ENCODE measurements at regions not wholly inside any gene's neighbourhood (a gene's known extent, or its start where the extent isn't known, plus 50 kb on each side); places are given as distances from the start of the nearest gene placed in this dataset.

DNA sequence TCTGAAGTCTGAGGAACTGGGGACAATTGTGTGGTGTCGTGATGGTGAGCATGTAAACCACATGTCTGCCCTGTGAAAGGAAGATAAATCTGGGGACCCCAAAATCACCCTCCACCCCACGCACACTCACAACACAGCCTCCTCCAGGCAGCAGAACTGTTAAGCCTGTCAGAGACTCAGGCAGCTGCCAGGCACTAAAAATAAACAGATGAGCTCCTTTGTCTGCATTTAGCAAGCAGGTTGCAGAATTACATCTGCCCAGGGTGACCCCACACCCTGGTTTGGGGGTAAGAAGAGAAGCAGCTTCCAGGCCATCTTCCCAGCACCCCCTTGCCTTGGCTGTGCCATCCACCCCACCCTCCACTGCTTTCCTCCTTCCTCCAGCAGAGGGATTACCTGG is 119.1 kb upstream of the RUNX3 start:
- Histone ChIP-seq H3K9ac (ENCODE audit: low read depth in 1 of 2, low read length in 2 of 2) (no peak overlapping the region), H3K4me3 (ENCODE audit: low read length in 2 of 2) (no peak overlapping the region), H3K27ac (ENCODE audit: low read depth in 2 of 2, low read length in 2 of 2) (no peak overlapping the region), H3K36me3 (ENCODE audit: control insufficient read depth in 2 of 2, insufficient read depth in 2 of 2, low read length in 2 of 2) (no peaks in the 10 kb centered on the region), H3K4me1 (ENCODE audit: control insufficient read depth in 2 of 2, insufficient read depth in 2 of 2, low read length in 2 of 2) (no peaks in the 10 kb centered on the region), H3K27me3 (ENCODE audit: control insufficient read depth in 2 of 2, insufficient read depth in 2 of 2, low read length in 2 of 2) (peaks cover 0 to 3% of the 10 kb centered on the region in 2 donors), H3K9me3 (ENCODE audit: control insufficient read depth in 2 of 2, low read length in 2 of 2) (no peaks in the 10 kb centered on the region)

DNA sequence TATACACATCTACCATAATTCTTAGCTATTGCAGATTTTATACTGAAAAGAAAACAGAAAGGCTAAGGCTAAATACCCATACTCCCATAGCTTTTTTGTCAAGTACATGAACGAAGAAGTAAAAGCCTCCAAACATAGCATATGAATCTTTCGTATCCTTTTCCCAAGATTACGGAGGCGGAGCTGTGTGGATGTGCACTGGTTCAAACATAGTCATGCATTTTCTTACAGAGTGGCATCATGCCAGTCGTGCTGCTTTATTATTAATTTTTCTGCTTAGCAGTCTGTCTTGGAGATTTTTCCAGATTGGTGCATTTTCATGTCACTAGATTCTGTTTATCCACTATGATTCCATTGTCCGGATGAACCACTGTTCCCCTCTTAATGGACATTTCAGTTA is 118.7 kb upstream of the RUNX3 start:
- Histone ChIP-seq H3K9ac (ENCODE audit: low read depth in 1 of 2, low read length in 2 of 2) (no peak overlapping the region), H3K9me3 (ENCODE audit: control insufficient read depth in 2 of 2, low read length in 2 of 2) (no peaks in the 10 kb centered on the region), H3K4me1 (ENCODE audit: control insufficient read depth in 2 of 2, insufficient read depth in 2 of 2, low read length in 2 of 2) (no peaks in the 10 kb centered on the region), H3K27me3 (ENCODE audit: control insufficient read depth in 2 of 2, insufficient read depth in 2 of 2, low read length in 2 of 2) (peaks cover 0 to 3% of the 10 kb centered on the region in 2 donors), H3K36me3 (ENCODE audit: control insufficient read depth in 2 of 2, insufficient read depth in 2 of 2, low read length in 2 of 2) (no peaks in the 10 kb centered on the region), H3K27ac (ENCODE audit: low read depth in 2 of 2, low read length in 2 of 2) (no peak overlapping the region), H3K4me3 (ENCODE audit: low read length in 2 of 2) (no peak overlapping the region)

DNA sequence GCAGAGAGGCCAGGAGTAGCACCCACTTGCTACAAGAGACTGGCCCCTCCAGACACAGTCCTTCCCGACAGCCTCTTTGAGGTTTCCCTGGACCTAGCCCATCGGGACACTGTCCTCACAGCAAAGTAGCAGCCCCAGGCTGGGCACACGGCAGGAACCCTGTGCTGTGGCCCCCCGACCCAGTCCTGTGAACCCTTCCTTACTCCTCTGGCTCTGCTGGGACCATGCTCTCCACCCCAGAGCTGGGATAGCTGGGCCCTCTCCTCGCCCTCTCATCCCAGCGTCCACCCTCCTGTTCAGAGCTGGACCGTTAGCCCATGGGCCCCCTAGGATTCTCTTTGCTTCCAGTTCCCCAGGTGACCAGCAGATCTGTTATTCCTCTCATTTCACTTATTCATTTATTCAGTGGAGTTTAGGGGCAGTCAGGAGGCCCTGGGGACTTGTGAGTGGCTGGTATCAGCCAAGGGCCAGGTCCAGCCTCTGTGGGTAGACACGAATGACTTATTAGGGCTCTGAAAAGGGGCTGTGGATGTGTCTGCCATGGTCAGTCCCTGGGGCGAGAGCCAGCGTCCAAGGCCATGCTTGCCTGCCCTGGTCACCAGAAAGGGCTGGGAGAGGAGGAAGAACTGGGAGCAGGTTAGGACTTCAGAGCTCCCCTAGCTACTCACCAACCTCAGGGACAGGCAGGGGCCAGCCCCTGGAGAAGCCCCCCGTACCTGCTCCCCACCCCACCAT is 117.6 kb upstream of the RUNX3 start:
- peaks cover 0 to 1% of the 10 kb centered on the region in 2 donors for H3K27me3 ChIP-seq (ENCODE audit: control insufficient read depth in 2 of 2, insufficient read depth in 2 of 2, low read length in 2 of 2)
- H3K36me3 ChIP-seq (ENCODE audit: control insufficient read depth in 2 of 2, insufficient read depth in 2 of 2, low read length in 2 of 2) = no peaks in the 10 kb centered on the region
- no peak overlapping the region for H3K4me3 ChIP-seq (ENCODE audit: low read length in 2 of 2)
- no peaks in the 10 kb centered on the region for H3K4me1 ChIP-seq (ENCODE audit: control insufficient read depth in 2 of 2, insufficient read depth in 2 of 2, low read length in 2 of 2)
- no peak overlapping the region for H3K9ac ChIP-seq (ENCODE audit: low read depth in 1 of 2, low read length in 2 of 2)
- no peaks in the 10 kb centered on the region for H3K9me3 ChIP-seq (ENCODE audit: control insufficient read depth in 2 of 2, low read length in 2 of 2)
- H3K27ac ChIP-seq (ENCODE audit: low read depth in 2 of 2, low read length in 2 of 2) = no peak overlapping the region

GRCh38 chr1:25046194-25046532 is 116.1 kb upstream of the RUNX3 start:
- Histone ChIP-seq H3K4me1 (ENCODE audit: control insufficient read depth in 2 of 2, insufficient read depth in 2 of 2, low read length in 2 of 2) (no peaks in the 10 kb centered on the region), H3K27ac (ENCODE audit: low read depth in 2 of 2, low read length in 2 of 2) (no peak overlapping the region)

DNA sequence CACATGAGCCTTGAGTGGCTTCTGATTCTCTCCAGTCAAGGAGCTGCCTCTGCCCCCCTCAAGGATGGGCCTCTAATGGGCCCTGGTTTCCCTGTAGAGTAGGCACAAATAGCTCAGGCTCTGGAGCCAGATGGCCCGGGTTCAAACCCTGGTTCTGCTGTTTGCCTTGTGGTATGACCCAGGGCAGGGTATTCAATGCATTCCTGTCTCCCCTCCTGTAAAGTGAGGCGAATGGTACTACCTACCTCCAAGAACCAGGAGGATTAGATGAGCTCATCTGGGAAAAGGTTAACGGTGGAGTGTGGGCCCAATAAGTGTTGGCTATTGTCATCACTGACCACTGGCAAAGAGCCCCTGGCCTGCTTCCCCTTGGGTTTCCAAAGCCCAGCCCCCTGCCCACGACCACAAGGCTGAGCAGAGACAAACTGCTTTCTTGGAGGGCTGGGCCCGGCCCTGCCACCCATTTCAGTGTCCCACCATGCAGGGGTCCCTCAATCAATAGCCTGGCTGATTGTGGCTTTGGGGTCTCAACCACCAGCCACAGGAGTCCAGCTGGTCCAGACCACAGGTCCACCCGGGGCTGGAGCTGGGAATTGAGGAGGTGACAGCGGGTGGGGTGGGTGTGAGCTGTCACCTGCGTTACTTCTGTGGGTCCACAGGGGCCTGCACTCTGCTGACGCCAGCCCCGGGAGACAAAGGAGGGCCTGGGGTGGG is 115.6 kb upstream of the RUNX3 start:
- H3K36me3 ChIP-seq (ENCODE audit: control insufficient read depth in 2 of 2, insufficient read depth in 2 of 2, low read length in 2 of 2) = no peaks in the 10 kb centered on the region
- H3K4me1 ChIP-seq (ENCODE audit: control insufficient read depth in 2 of 2, insufficient read depth in 2 of 2, low read length in 2 of 2) = no peaks in the 10 kb centered on the region
- H3K27me3 ChIP-seq (ENCODE audit: control insufficient read depth in 2 of 2, insufficient read depth in 2 of 2, low read length in 2 of 2) = peaks cover 1 to 3% of the 10 kb centered on the region in 2 donors
- no peaks in the 10 kb centered on the region for H3K9me3 ChIP-seq (ENCODE audit: control insufficient read depth in 2 of 2, low read length in 2 of 2)
- H3K4me3 ChIP-seq (ENCODE audit: low read length in 2 of 2) = no peak overlapping the region
- no peak overlapping the region for H3K9ac ChIP-seq (ENCODE audit: low read depth in 1 of 2, low read length in 2 of 2)
- H3K27ac ChIP-seq (ENCODE audit: low read depth in 2 of 2, low read length in 2 of 2) = no peak overlapping the region

More at GRCh38 chr1:25046194-25046532, 116.1 kb upstream of the RUNX3 start:
- Histone ChIP-seq H3K27me3 (ENCODE audit: control insufficient read depth in 2 of 2, insufficient read depth in 2 of 2, low read length in 2 of 2) (peaks cover 1 to 2% of the 10 kb centered on the region in 2 donors), H3K36me3 (ENCODE audit: control insufficient read depth in 2 of 2, insufficient read depth in 2 of 2, low read length in 2 of 2) (no peaks in the 10 kb centered on the region), H3K9me3 (ENCODE audit: control insufficient read depth in 2 of 2, low read length in 2 of 2) (no peaks in the 10 kb centered on the region), H3K9ac (ENCODE audit: low read depth in 1 of 2, low read length in 2 of 2) (no peak overlapping the region), H3K4me3 (ENCODE audit: low read length in 2 of 2) (no peak overlapping the region)

DNA sequence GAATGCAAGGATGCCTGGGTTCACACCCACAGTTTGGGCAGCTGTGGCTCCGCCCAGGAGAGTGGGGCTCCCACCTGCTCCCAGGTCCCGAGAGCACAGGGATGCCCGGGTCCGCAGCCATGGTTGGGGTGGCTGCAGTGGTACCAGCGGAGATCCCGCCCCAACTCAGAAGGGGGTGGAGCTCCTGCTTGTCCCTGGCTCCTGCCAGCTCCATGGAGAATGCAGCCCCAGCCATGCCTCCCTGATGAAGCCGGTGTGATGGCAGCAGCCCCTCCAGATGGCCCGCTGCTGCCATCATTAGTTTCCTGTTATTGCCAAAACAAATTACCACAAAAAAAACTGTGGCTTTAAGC is 113.1 kb upstream of the RUNX3 start:
- no peaks in the 10 kb centered on the region for H3K9me3 ChIP-seq (ENCODE audit: control insufficient read depth in 2 of 2, low read length in 2 of 2)
- H3K4me3 ChIP-seq (ENCODE audit: low read length in 2 of 2) = no peak overlapping the region
- H3K36me3 ChIP-seq (ENCODE audit: control insufficient read depth in 2 of 2, insufficient read depth in 2 of 2, low read length in 2 of 2) = no peaks in the 10 kb centered on the region
- no peak overlapping the region for H3K27ac ChIP-seq (ENCODE audit: low read depth in 2 of 2, low read length in 2 of 2)
- H3K9ac ChIP-seq (ENCODE audit: low read depth in 1 of 2, low read length in 2 of 2) = no peak overlapping the region
- peaks cover 1 to 3% of the 10 kb centered on the region in 2 donors for H3K27me3 ChIP-seq (ENCODE audit: control insufficient read depth in 2 of 2, insufficient read depth in 2 of 2, low read length in 2 of 2)
- no peaks in the 10 kb centered on the region for H3K4me1 ChIP-seq (ENCODE audit: control insufficient read depth in 2 of 2, insufficient read depth in 2 of 2, low read length in 2 of 2)

DNA sequence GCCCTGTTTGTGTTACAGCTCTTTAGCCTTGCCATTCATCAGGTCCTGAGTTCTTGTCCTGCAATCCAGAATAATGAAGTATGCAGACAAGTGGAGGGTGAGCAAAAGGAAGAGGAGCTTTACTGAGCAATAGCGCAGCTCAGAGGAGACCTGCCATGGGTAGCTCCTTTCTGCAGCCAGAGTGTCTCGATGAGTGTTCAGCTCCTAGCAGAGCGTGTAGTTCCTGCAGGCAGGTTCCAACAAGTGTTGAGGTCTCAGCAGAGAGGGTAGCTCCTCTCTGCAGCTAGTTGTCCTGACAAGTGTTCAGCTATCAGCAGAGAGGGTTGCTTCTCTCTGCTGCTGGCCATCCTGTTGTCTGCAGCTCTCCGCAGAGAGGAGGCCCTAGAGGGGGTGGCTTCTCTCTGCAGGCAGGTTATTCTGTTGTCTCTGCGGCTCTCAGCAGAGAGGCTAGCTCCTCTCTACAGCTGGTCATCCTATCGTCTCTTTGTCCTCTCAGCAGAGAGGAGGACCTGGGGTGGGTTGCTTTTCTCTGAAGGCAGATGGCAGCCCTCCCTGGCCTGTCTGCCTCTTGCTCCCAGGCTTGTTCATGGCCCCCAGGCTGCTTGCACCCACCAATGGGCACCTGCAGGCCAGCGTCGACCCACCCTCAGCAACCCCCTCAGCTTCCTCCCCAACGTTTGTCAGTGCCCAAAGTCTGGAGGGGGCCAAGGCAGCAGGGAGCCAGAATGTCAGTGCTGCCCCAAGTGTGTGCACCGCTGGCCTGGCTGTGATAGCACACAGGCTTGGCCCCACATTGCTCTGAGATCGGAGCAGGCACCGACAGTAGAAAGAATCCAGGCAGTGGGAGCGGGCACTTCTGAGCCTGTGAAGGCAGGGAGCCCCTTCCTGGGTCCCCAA is 112.5 kb upstream of the RUNX3 start:
- H3K27ac ChIP-seq (ENCODE audit: low read depth in 2 of 2, low read length in 2 of 2) = no peak overlapping the region
- H3K9ac ChIP-seq (ENCODE audit: low read depth in 1 of 2, low read length in 2 of 2) = no peak overlapping the region
- no peaks in the 10 kb centered on the region for H3K4me1 ChIP-seq (ENCODE audit: control insufficient read depth in 2 of 2, insufficient read depth in 2 of 2, low read length in 2 of 2)
- H3K27me3 ChIP-seq (ENCODE audit: control insufficient read depth in 2 of 2, insufficient read depth in 2 of 2, low read length in 2 of 2) = peaks cover 1 to 3% of the 10 kb centered on the region in 2 donors
- no peaks in the 10 kb centered on the region for H3K36me3 ChIP-seq (ENCODE audit: control insufficient read depth in 2 of 2, insufficient read depth in 2 of 2, low read length in 2 of 2)
- no peaks in the 10 kb centered on the region for H3K9me3 ChIP-seq (ENCODE audit: control insufficient read depth in 2 of 2, low read length in 2 of 2)
- no peak overlapping the region for H3K4me3 ChIP-seq (ENCODE audit: low read length in 2 of 2)

DNA sequence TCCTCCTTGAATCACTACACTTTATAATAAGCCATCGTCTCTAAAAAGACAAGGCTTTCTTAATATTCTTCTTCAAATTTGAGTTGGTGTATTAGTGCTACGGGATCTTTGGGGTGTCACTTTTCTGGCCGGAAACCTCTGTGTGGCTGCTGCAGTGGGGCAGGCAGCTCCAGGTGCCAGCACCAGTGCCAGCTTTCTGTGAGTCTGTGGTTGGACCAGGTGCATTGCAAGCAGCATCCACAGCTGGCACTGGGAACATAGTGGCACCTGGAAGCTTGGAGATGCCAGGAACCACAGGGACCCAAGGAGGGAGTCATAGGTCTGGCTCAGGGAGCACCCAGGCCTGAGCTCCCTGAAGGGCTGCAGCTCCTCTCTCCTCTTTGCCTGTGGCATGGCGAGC is 111.8 kb upstream of the RUNX3 start:
- Histone ChIP-seq H3K27ac (ENCODE audit: low read depth in 2 of 2, low read length in 2 of 2) (no peak overlapping the region), H3K36me3 (ENCODE audit: control insufficient read depth in 2 of 2, insufficient read depth in 2 of 2, low read length in 2 of 2) (no peaks in the 10 kb centered on the region), H3K27me3 (ENCODE audit: control insufficient read depth in 2 of 2, insufficient read depth in 2 of 2, low read length in 2 of 2) (peaks cover 1 to 3% of the 10 kb centered on the region in 2 donors), H3K9me3 (ENCODE audit: control insufficient read depth in 2 of 2, low read length in 2 of 2) (no peaks in the 10 kb centered on the region), H3K4me3 (ENCODE audit: low read length in 2 of 2) (no peak overlapping the region), H3K9ac (ENCODE audit: low read depth in 1 of 2, low read length in 2 of 2) (no peak overlapping the region), H3K4me1 (ENCODE audit: control insufficient read depth in 2 of 2, insufficient read depth in 2 of 2, low read length in 2 of 2) (no peaks in the 10 kb centered on the region)

- Histone ChIP-seq H3K4me1 (ENCODE audit: control insufficient read depth in 2 of 2, insufficient read depth in 2 of 2, low read length in 2 of 2) (no peaks in the 10 kb centered on the region), H3K27me3 (ENCODE audit: control insufficient read depth in 2 of 2, insufficient read depth in 2 of 2, low read length in 2 of 2) (peaks cover 1 to 3% of the 10 kb centered on the region in 2 donors), H3K9me3 (ENCODE audit: control insufficient read depth in 2 of 2, low read length in 2 of 2) (no peaks in the 10 kb centered on the region), H3K27ac (ENCODE audit: low read depth in 2 of 2, low read length in 2 of 2) (no peak overlapping the region), H3K9ac (ENCODE audit: low read depth in 1 of 2, low read length in 2 of 2) (no peak overlapping the region), H3K36me3 (ENCODE audit: control insufficient read depth in 2 of 2, insufficient read depth in 2 of 2, low read length in 2 of 2) (no peaks in the 10 kb centered on the region), H3K4me3 (ENCODE audit: low read length in 2 of 2) (no peak overlapping the region)
Observed at GRCh38 chr1:25040122-25040685, 110.1 kb upstream of the RUNX3 start.

GRCh38 chr1:25039229-25039628 is 109.2 kb upstream of the RUNX3 start:
- H3K9ac ChIP-seq (ENCODE audit: low read depth in 1 of 2, low read length in 2 of 2) = no peak overlapping the region
- H3K27ac ChIP-seq (ENCODE audit: low read depth in 2 of 2, low read length in 2 of 2) = no peak overlapping the region
- H3K36me3 ChIP-seq (ENCODE audit: control insufficient read depth in 2 of 2, insufficient read depth in 2 of 2, low read length in 2 of 2) = no peaks in the 10 kb centered on the region
- H3K4me3 ChIP-seq (ENCODE audit: low read length in 2 of 2) = no peak overlapping the region
- H3K27me3 ChIP-seq (ENCODE audit: control insufficient read depth in 2 of 2, insufficient read depth in 2 of 2, low read length in 2 of 2) = peaks cover 1 to 3% of the 10 kb centered on the region in 2 donors
- no peaks in the 10 kb centered on the region for H3K9me3 ChIP-seq (ENCODE audit: control insufficient read depth in 2 of 2, low read length in 2 of 2)
- H3K4me1 ChIP-seq (ENCODE audit: control insufficient read depth in 2 of 2, insufficient read depth in 2 of 2, low read length in 2 of 2) = no peaks in the 10 kb centered on the region
